PC-9 (cell line): ENCODE measurements at regions not wholly inside any gene's neighbourhood (a gene's known extent, or its start where the extent isn't known, plus 50 kb on each side); places are given as distances from the start of the nearest gene placed in this dataset.

ENCODE experiments used
- EZH2 ChIP-seq: fragments of 200-600 bp; sonication (generic); IDR thresholded peaks from 2 replicates; pipeline ENCODE4 v1.8.0; 2017; ENCODE audit warnings: antibody characterized with exemption, low read depth
- TF ChIP-seq, protein P1 (sequence below): fragments of 200-600 bp; sonication (generic); conservative IDR thresholded peaks from 2 replicates; pipeline ENCODE4 v1.6.1; 2017; ENCODE audit warnings: mixed run types, antibody characterized with exemption, mild to moderate bottlenecking, moderate library complexity

GRCh38 chr5:68478301-68479095 is 262.9 kb downstream of the PIK3R1 start:
- TF ChIP-seq, protein P1, sequence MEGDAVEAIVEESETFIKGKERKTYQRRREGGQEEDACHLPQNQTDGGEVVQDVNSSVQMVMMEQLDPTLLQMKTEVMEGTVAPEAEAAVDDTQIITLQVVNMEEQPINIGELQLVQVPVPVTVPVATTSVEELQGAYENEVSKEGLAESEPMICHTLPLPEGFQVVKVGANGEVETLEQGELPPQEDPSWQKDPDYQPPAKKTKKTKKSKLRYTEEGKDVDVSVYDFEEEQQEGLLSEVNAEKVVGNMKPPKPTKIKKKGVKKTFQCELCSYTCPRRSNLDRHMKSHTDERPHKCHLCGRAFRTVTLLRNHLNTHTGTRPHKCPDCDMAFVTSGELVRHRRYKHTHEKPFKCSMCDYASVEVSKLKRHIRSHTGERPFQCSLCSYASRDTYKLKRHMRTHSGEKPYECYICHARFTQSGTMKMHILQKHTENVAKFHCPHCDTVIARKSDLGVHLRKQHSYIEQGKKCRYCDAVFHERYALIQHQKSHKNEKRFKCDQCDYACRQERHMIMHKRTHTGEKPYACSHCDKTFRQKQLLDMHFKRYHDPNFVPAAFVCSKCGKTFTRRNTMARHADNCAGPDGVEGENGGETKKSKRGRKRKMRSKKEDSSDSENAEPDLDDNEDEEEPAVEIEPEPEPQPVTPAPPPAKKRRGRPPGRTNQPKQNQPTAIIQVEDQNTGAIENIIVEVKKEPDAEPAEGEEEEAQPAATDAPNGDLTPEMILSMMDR: no peak
- TF ChIP-seq EZH2: no peak
